Common myeloid progenitor, CD34-positive (primary cell): ENCODE measurements at regions not wholly inside any gene's neighbourhood (a gene's known extent, or its start where the extent isn't known, plus 50 kb on each side); places are given as distances from the start of the nearest gene placed in this dataset.
"Not testable (repeated sequence)": the region's sequence is repeated elsewhere in the genome, so short reads cannot be mapped to it uniquely, and the experiment has no call there.

Experiments used
- CTCF ChIA-PET: fragments of 350-600 bp; sonication (Branson Sonifier 250); formaldehyde crosslinking; loops from one replicate; lab custom pipeline; 2021; ENCODE audit warnings: antibody characterized with exemption; lab: Charles Lee
- POLR2A ChIA-PET: fragments of 350-600 bp; sonication (Branson Sonifier 250); formaldehyde crosslinking; loops from one replicate; lab custom pipeline; 2021; ENCODE audit warnings: antibody characterized with exemption; lab: Charles Lee
- DNase-seq, 3 donors: peaks; one replicate each; pipeline versions ENCODE4 v3.0.0 to v3.0.0-alpha.2; 2013
- H3K27ac ChIP-seq, 2 experiments: 1 replicate in 1 of 2; 2 replicates in 1 of 2; pipeline ENCODE4 v1.7.0; 2013; ENCODE audit warnings: inconsistent platforms in 2 of 2, low read length in 2 of 2, mild to moderate bottlenecking in 2 of 2, low read depth in 1 of 2, moderate library complexity in 1 of 2; ENCODE audit not compliant: severe bottlenecking in 2 of 2, insufficient read depth in 1 of 2, poor library complexity in 1 of 2
- H3K27me3 ChIP-seq, 5 experiments: replicated peaks in 2 of 5; 1 replicate in 3 of 5; 2 replicates in 2 of 5; pipeline versions ENCODE4 v1.6.1 to v1.7.0; 2013; ENCODE audit warnings: low read length in 4 of 5, mild to moderate bottlenecking in 2 of 5, moderate library complexity in 2 of 5, inconsistent platforms in 1 of 5; ENCODE audit not compliant: insufficient read depth in 5 of 5, control insufficient read depth in 4 of 5
- H3K36me3 ChIP-seq, 4 experiments: 1 replicate in 2 of 4; 2 replicates in 2 of 4; pipeline versions ENCODE4 v1.6.1 to v1.7.0; 2013; ENCODE audit warnings: low read length in 3 of 4, control low read depth in 1 of 4, mild to moderate bottlenecking in 1 of 4; ENCODE audit not compliant: control insufficient read depth in 4 of 4, insufficient read depth in 4 of 4
- H3K4me1 ChIP-seq, 4 experiments: 1 replicate in 3 of 4; 2 replicates in 1 of 4; pipeline versions ENCODE4 v1.6.1 to v1.7.1; 2013; ENCODE audit warnings: low read length in 3 of 4, mild to moderate bottlenecking in 3 of 4, control low read depth in 1 of 4, inconsistent platforms in 1 of 4, moderate library complexity in 1 of 4; ENCODE audit not compliant: control insufficient read depth in 4 of 4, insufficient read depth in 4 of 4; ENCODE audit errors: control extremely low read depth in 1 of 4
- H3K4me3 ChIP-seq, 7 experiments: 1 replicate in 4 of 7; 2 replicates in 3 of 7; pipeline versions ENCODE4 v1.5.1 to v1.7.0; 2013; ENCODE audit warnings: mild to moderate bottlenecking in 7 of 7, low read length in 6 of 7, moderate library complexity in 6 of 7, inconsistent platforms in 2 of 7, low read depth in 2 of 7, control low read depth in 1 of 7; ENCODE audit not compliant: insufficient read depth in 4 of 7, control insufficient read depth in 1 of 7; ENCODE audit errors: extremely low read depth in 1 of 7
- H3K9me3 ChIP-seq, 5 experiments: 1 replicate in 4 of 5; 2 replicates in 1 of 5; pipeline versions ENCODE4 v1.6.1 to v1.7.1; 2013; ENCODE audit warnings: low read length in 4 of 5, mild to moderate bottlenecking in 2 of 5, inconsistent platforms in 1 of 5, low read depth in 1 of 5, moderate library complexity in 1 of 5; ENCODE audit not compliant: control insufficient read depth in 4 of 5, insufficient read depth in 2 of 5; ENCODE audit errors: control extremely low read depth in 1 of 5
- WGBS: methylation state at CpG from one replicate; pipeline ENCODE4 v1.1.5; 2013; ENCODE audit not compliant: insufficient coverage; 5-methylcytosine and 5-hydroxymethylcytosine counted together

- POLR2A ChIA-PET, result no interaction called here
- CTCF ChIA-PET, result no interaction called here
- no peaks in the 10 kb centered on the region for H3K4me1 ChIP-seq
- H3K36me3 ChIP-seq, result no peaks in the 10 kb centered on the region
- 75% methylated on average over 2 of the region's 2 CpGs for WGBS
- no peaks in the 10 kb centered on the region for H3K9me3 ChIP-seq
- no peak overlapping the region for H3K27ac ChIP-seq
- H3K27me3 ChIP-seq, result no peaks in the 10 kb centered on the region
- no peak overlapping the region for H3K4me3 ChIP-seq
- no peak for DNase-seq
Observed at GRCh38 chr1:215287362-215287761, 204.8 kb downstream of the KCNK2 start.

- ChIA-PET POLR2A (no interaction called here), CTCF (no interaction called here)
- Histone ChIP-seq H3K27me3 (no peaks in the 10 kb centered on the region), H3K27ac (no peak overlapping the region), H3K9me3 (peaks cover 0 to 6% (median 2%) of the 10 kb centered on the region in 5 experiments), H3K4me1 (no peaks in the 10 kb centered on the region), H3K36me3 (no peaks in the 10 kb centered on the region), H3K4me3 (no peak overlapping the region)
- no peak for DNase-seq
Observed at GRCh38 chr1:215290018-215290417, 207.5 kb downstream of the KCNK2 start.

- no peaks in the 10 kb centered on the region for H3K36me3 ChIP-seq
- no peaks in the 10 kb centered on the region for H3K27me3 ChIP-seq
- POLR2A ChIA-PET, result no interaction called here
- no peaks in the 10 kb centered on the region for H3K4me1 ChIP-seq
- no CpG with 5 or more reads among the region's 1 CpG for whole genome bisulfite sequencing
- H3K9me3 ChIP-seq, result peaks cover 0 to 6% (median 2%) of the 10 kb centered on the region in 5 experiments
- no peak for DNase-seq
- CTCF ChIA-PET, result no interaction called here
- H3K4me3 ChIP-seq, result no peak overlapping the region
- H3K27ac ChIP-seq, result no peak overlapping the region
Observed at GRCh38 chr1:215292932-215293331, 210.4 kb downstream of the KCNK2 start.

- no peak for DNase-seq
- WGBS, result 100% methylated on average over 2 of the region's 2 CpGs
- Histone ChIP-seq H3K4me3 (no peak overlapping the region), H3K9me3 (no peaks in the 10 kb centered on the region), H3K36me3 (no peaks in the 10 kb centered on the region), H3K27ac (no peak overlapping the region), H3K4me1 (no peaks in the 10 kb centered on the region), H3K27me3 (no peaks in the 10 kb centered on the region)
- POLR2A ChIA-PET, result no interaction called here
- CTCF ChIA-PET, result no interaction called here
Observed at GRCh38 chr1:215306426-215306825, 223.9 kb downstream of the KCNK2 start.

- no peak for DNase-seq
- 91% methylated on average over 1 of the region's 1 CpG for WGBS
- no peaks in the 10 kb centered on the region for H3K36me3 ChIP-seq
Observed at GRCh38 chr1:215321802-215322201, 239.3 kb downstream of the KCNK2 start.

GRCh38 chr1:215323992-215324391 lies 241.5 kb downstream of the KCNK2 start:
- CTCF ChIA-PET, H3K27ac ChIP-seq, H3K4me1 ChIP-seq, H3K9me3 ChIP-seq, H3K36me3 ChIP-seq, DNase-seq, H3K27me3 ChIP-seq, POLR2A ChIA-PET, H3K4me3 ChIP-seq: not testable (repeated sequence)
- 84% methylated on average over 3 of the region's 3 CpGs for WGBS

More at GRCh38 chr1:215321802-215322201, 239.3 kb downstream of the KCNK2 start:
- Histone ChIP-seq H3K4me3 (no peak overlapping the region), H3K4me1 (no peaks in the 10 kb centered on the region), H3K9me3 (peaks cover 0 to 6% (median 0%) of the 10 kb centered on the region in 5 experiments), H3K27me3 (no peaks in the 10 kb centered on the region), H3K27ac (no peak overlapping the region)
- ChIA-PET POLR2A (no interaction called here), CTCF (no interaction called here)

GRCh38 chr1:215330426-215330825 lies 236.7 kb upstream of the KCTD3 start:
- POLR2A ChIA-PET, result no interaction called here
- Histone ChIP-seq H3K4me1 (no peaks in the 10 kb centered on the region), H3K27ac (no peak overlapping the region), H3K4me3 (no peak overlapping the region), H3K9me3 (no peaks in the 10 kb centered on the region), H3K36me3 (no peaks in the 10 kb centered on the region), H3K27me3 (no peaks in the 10 kb centered on the region)
- CTCF ChIA-PET, result no interaction called here
- no peak for DNase-seq
